Heart left ventricle (tissue), 16 donors: ENCODE measurements at regions not wholly inside any gene's neighbourhood (a gene's known extent, or its start where the extent isn't known, plus 50 kb on each side); places are given as distances from the start of the nearest gene placed in this dataset.

Experiments
- ATAC-seq, 4 donors: fragments of 200-7000 bp; cut with Tn5 transposase; one replicate each; pipeline ENCODE4 v1.9.1; 2020 to 2022; ENCODE audit warnings: moderate library complexity in 4 of 4, mild to moderate bottlenecking in 3 of 4, moderate number of reproducible peaks in 1 of 4
- DNase-seq, 5 donors: peaks; one replicate each; pipeline ENCODE4 v3.0.0-alpha.2; 2020
- H3K27ac ChIP-seq, 12 donors: fragments of 200-600 bp; sonication (generic) in 4 of 12; one replicate each; pipeline versions ENCODE4 v1.5.0 to v1.8.0; 2016 to 2022; ENCODE audit warnings: mild to moderate bottlenecking in 2 of 12
- H3K27me3 ChIP-seq, 9 donors: fragments of 200-600 bp; sonication (generic) in 2 of 9; one replicate each; pipeline versions ENCODE4 v1.5.1 to v1.8.0; 2016 to 2022; ENCODE audit warnings: mild to moderate bottlenecking in 3 of 9
- H3K36me3 ChIP-seq, 9 donors: fragments of 200-600 bp; sonication (generic) in 2 of 9; one replicate each; pipeline versions ENCODE4 v1.5.0 to v1.8.0; 2018 to 2022; ENCODE audit warnings: mild to moderate bottlenecking in 2 of 9
- H3K4me1 ChIP-seq, 12 donors: fragments of 200-600 bp; sonication (generic) in 4 of 12; one replicate each; pipeline versions ENCODE4 v1.5.0 to v1.8.0; 2016 to 2022; ENCODE audit warnings: mild to moderate bottlenecking in 3 of 12
- H3K4me3 ChIP-seq, 12 donors: fragments of 200-600 bp; sonication (generic) in 4 of 12; one replicate each; pipeline versions ENCODE4 v1.5.0 to v1.8.0; 2017 to 2022; ENCODE audit warnings: mild to moderate bottlenecking in 9 of 12, moderate library complexity in 4 of 12
- H3K9me3 ChIP-seq, 12 donors: fragments of 200-600 bp; sonication (generic) in 4 of 12; one replicate each; pipeline versions ENCODE4 v1.5.0 to v1.8.0; 2016 to 2022; ENCODE audit warnings: mild to moderate bottlenecking in 1 of 12
- CTCF ChIP-seq, 12 donors: fragments of 200-600 bp; sonication (generic) in 4 of 12; IDR thresholded peaks; one replicate each; pipeline versions ENCODE4 v1.5.0 to v1.8.0; 2018 to 2022; ENCODE audit warnings: antibody characterized with exemption in 12 of 12, mild to moderate bottlenecking in 5 of 12
- POLR2A ChIP-seq, 2 donors: fragments of 450-650 bp; IDR thresholded peaks; one replicate each; pipeline ENCODE4 v1.6.1; 2017; ENCODE audit warnings: antibody characterized with exemption in 2 of 2, mild to moderate bottlenecking in 2 of 2, moderate library complexity in 2 of 2
- whole genome bisulfite sequencing, 4 donors: extraction: QIAGEN DNeasy Blood & Tissue Kit in 2 of 4; methylation state at CpG; one replicate each; pipeline versions ENCODE4 v1.1.5 to v1.1.7; 2013 to 2018; 5-methylcytosine and 5-hydroxymethylcytosine counted together
- intact Hi-C, 10 donors: fragments of 100-400 bp; cut with DNase I; formaldehyde crosslinking; loops; one replicate each; pipeline versions ENCODE4 v1.11.1 to v1.14.2; 2022
- donor health status: ischemic (EF 13 %, LVEDD 7.1; RV severe dilation, severe dysfunction).
- donor health status: healthy with polysubstance abuse.
- donor health status: DM: no; HTN: yes; CAD: no.
- donor health status: DM: no; HTN: no; CAD: no.
- donor health status: ischemic (EF 25% LVEDD 6.9; RV normal size, moderate dysfunction).
- donor health status: ischemic (EF 25% LVEDD 5.7; RV mildly dilated, moderate dysfunction).
- donor health status: healthy.
- donor health status: DM: yes; HTN: yes; CAD: no.
- donor health status: ischemic (EF 35%, LVEDD 5.7; RV mildly dilated, moderate dysfunction).
- donor health status: nonischemic (EF 11% LVEDD 7.7; RV severe dilation, severe dysfunction).
- donor health status: DM: yes; HTN: yes; CAD: no.
- donor health status: PGD.
- donor health status: ischemic (EF 29% LVEDD 5.4; RV normal size, mild dysfunction).
- donor health status: nonischemic (EF 23%, LVEDD 6.1; RV moderate dilation, normal function).

- no peak for TF ChIP-seq POLR2A (IDR thresholded peaks at IDR 0.05)
- no peak for TF ChIP-seq CTCF (IDR thresholded peaks at IDR 0.05)
- no peaks in the 10 kb centered on the region for H3K27me3 ChIP-seq
- DNase-seq = no peak
- H3K9me3 ChIP-seq = no peaks in the 10 kb centered on the region
- intact Hi-C loops = no loop called here
- no peaks in the 10 kb centered on the region for H3K4me1 ChIP-seq
- no peaks in the 10 kb centered on the region for H3K36me3 ChIP-seq
- H3K4me3 ChIP-seq = no peak overlapping the region
- no peak for ATAC-seq
- no peak overlapping the region for H3K27ac ChIP-seq
Measured at GRCh38 chr9:102035929-102036328, 297.5 kb upstream of the GRIN3A start.

GRCh38 chr9:102032614-102033013 lies 294.2 kb upstream of the GRIN3A start:
- H3K27ac ChIP-seq = no peak overlapping the region
- H3K4me3 ChIP-seq = no peak overlapping the region
- peaks cover 0 to 5% (median 0%) of the 10 kb centered on the region in 12 donors for H3K9me3 ChIP-seq
- H3K36me3 ChIP-seq = no peaks in the 10 kb centered on the region
- no peak for TF ChIP-seq POLR2A (IDR thresholded peaks at IDR 0.05)
- TF ChIP-seq CTCF (IDR thresholded peaks at IDR 0.05) = no peak
- no peaks in the 10 kb centered on the region for H3K4me1 ChIP-seq
- DNase-seq (no peak), ATAC-seq (no peak)
- H3K27me3 ChIP-seq = no peaks in the 10 kb centered on the region
- intact Hi-C loops = no loop called here

- Histone ChIP-seq H3K36me3 (no peaks in the 10 kb centered on the region), H3K9me3 (no peaks in the 10 kb centered on the region), H3K4me3 (no peak overlapping the region), H3K27me3 (no peaks in the 10 kb centered on the region), H3K4me1 (no peaks in the 10 kb centered on the region), H3K27ac (no peak overlapping the region)
- intact Hi-C loops = no loop called here
- DNase-seq = no peak
- 64 to 94% (median 70%) methylated on average over 1 of the region's 1 CpG for WGBS, 4 donors
- TF ChIP-seq POLR2A (IDR thresholded peaks at IDR 0.05) (no peak), CTCF (IDR thresholded peaks at IDR 0.05) (no peak)
- ATAC-seq = no peak
Measured at GRCh38 chr9:102000956-102001355, 262.5 kb upstream of the GRIN3A start.

GRCh38 chr9:101999441-101999840 lies 261.0 kb upstream of the GRIN3A start:
- H3K9me3 ChIP-seq = no peaks in the 10 kb centered on the region
- no peaks in the 10 kb centered on the region for H3K36me3 ChIP-seq
- 29 to 43% (median 40%) methylated on average over 1 of the region's 1 CpG for WGBS, 4 donors
- no peaks in the 10 kb centered on the region for H3K27me3 ChIP-seq
- no peak for DNase-seq
- intact Hi-C loops = no loop called here
- no peak for ATAC-seq
- no peaks in the 10 kb centered on the region for H3K4me1 ChIP-seq
- H3K27ac ChIP-seq = no peak overlapping the region
- H3K4me3 ChIP-seq = no peak overlapping the region
- TF ChIP-seq CTCF (IDR thresholded peaks at IDR 0.05) = no peak
- TF ChIP-seq POLR2A (IDR thresholded peaks at IDR 0.05) = no peak
